HEK293 (cell line): ENCODE measurements at regions not wholly inside any gene's neighbourhood (a gene's known extent, or its start where the extent isn't known, plus 50 kb on each side); places are given as distances from the start of the nearest gene placed in this dataset.

Experiments
- CTCF ChIA-PET: fragments of 350-600 bp; formaldehyde crosslinking; extraction: SDS; loops from one replicate; lab custom pipeline; 2021; ENCODE audit warnings: antibody characterized with exemption; lab: Yijun Ruan, JAX
- POLR2A ChIA-PET: fragments of 300-600 bp; formaldehyde crosslinking; extraction: SDS; loops from one replicate; lab custom pipeline; 2020; ENCODE audit warnings: antibody characterized with exemption, inconsistent platforms; lab: Yijun Ruan, JAX
- H3K27ac ChIP-seq: fragments of 200-500 bp; sonication (Bioruptor generic); 2 replicates; pipeline ENCODE4 v1.5.1; 2014; ENCODE audit warnings: low read depth, low read length, control low read depth, inconsistent platforms; ENCODE audit errors: extremely low read depth
- H3K36me3 ChIP-seq, 2 experiments: fragments of 200-500 bp in 1 of 2; sonication (Bioruptor generic) in 1 of 2; 1 replicate in 1 of 2; 2 replicates in 1 of 2; pipeline ENCODE4 v1.5.1; 2014 to 2017; ENCODE audit warnings: inconsistent platforms in 2 of 2, low read length in 2 of 2; ENCODE audit not compliant: control insufficient read depth in 2 of 2, insufficient read depth in 1 of 2
- H3K4me1 ChIP-seq: fragments of 200-500 bp; sonication (Bioruptor generic); 2 replicates; pipeline ENCODE4 v1.5.1; 2014; ENCODE audit warnings: mild to moderate bottlenecking, low read length, inconsistent platforms; ENCODE audit not compliant: control insufficient read depth, insufficient read depth
- H3K4me3 ChIP-seq: 2 replicates; pipeline ENCODE4 v1.5.1; 2011; ENCODE audit warnings: low read depth, mild to moderate bottlenecking, control low read depth, low read length, moderate library complexity
- H3K9me3 ChIP-seq: fragments of 200-500 bp; sonication (Bioruptor generic); 2 replicates; pipeline ENCODE4 v1.5.1; 2014; ENCODE audit warnings: low read depth, low read length, inconsistent platforms; ENCODE audit not compliant: control insufficient read depth, insufficient read depth
- EGR2 ChIP-seq: fragments of 450-650 bp; formaldehyde crosslinking; IDR thresholded peaks from 2 replicates; pipeline ENCODE4 v1.5.1; 2016; ENCODE audit warnings: low read depth, missing biosample characterization, missing genetic modification characterization
- GLI4 ChIP-seq: fragments of 450-650 bp; formaldehyde crosslinking; IDR thresholded peaks from 2 replicates; pipeline ENCODE4 v1.5.1; 2016; ENCODE audit warnings: missing biosample characterization, missing genetic modification characterization
- GLIS1 ChIP-seq: fragments of 450-650 bp; formaldehyde crosslinking; IDR thresholded peaks from 2 replicates; pipeline ENCODE4 v1.5.1; 2016; ENCODE audit warnings: missing biosample characterization, missing genetic modification characterization
- GLIS2 ChIP-seq: fragments of 450-650 bp; formaldehyde crosslinking; IDR thresholded peaks from 2 replicates; pipeline ENCODE4 v1.5.1; 2016; ENCODE audit warnings: missing biosample characterization, missing genetic modification characterization
- KLF1 ChIP-seq: fragments of 450-650 bp; formaldehyde crosslinking; IDR thresholded peaks from 2 replicates; pipeline ENCODE4 v1.5.1; 2016; ENCODE audit warnings: missing biosample characterization, missing genetic modification characterization
- PRDM1 ChIP-seq: fragments of 450-650 bp; formaldehyde crosslinking; IDR thresholded peaks from 2 replicates; pipeline ENCODE4; 2016; ENCODE audit warnings: missing biosample characterization, missing genetic modification characterization
- ZBTB1 ChIP-seq: fragments of 450-650 bp; formaldehyde crosslinking; IDR thresholded peaks from 2 replicates; pipeline ENCODE4 v1.5.1; 2016; ENCODE audit warnings: missing biosample characterization, missing genetic modification characterization
- ZFP69B ChIP-seq: fragments of 450-650 bp; formaldehyde crosslinking; IDR thresholded peaks from 2 replicates; pipeline ENCODE4 v1.5.1; 2016; ENCODE audit warnings: missing biosample characterization, missing genetic modification characterization
- ZNF175 ChIP-seq: fragments of 450-650 bp; formaldehyde crosslinking; IDR thresholded peaks from 2 replicates; pipeline ENCODE4 v1.5.1; 2016; ENCODE audit warnings: missing biosample characterization, missing genetic modification characterization
- ZNF311 ChIP-seq: fragments of 450-650 bp; formaldehyde crosslinking; IDR thresholded peaks from 2 replicates; pipeline ENCODE4 v1.5.1; 2017; ENCODE audit warnings: missing biosample characterization, missing genetic modification characterization, borderline replicate concordance
- ZNF600 ChIP-seq: fragments of 450-650 bp; formaldehyde crosslinking; IDR thresholded peaks from 2 replicates; pipeline ENCODE4 v1.5.1; 2016; ENCODE audit warnings: missing biosample characterization, missing genetic modification characterization
- ZNF707 ChIP-seq: fragments of 450-650 bp; formaldehyde crosslinking; IDR thresholded peaks from 2 replicates; pipeline ENCODE4 v1.5.1; 2016; ENCODE audit warnings: missing biosample characterization, missing genetic modification characterization
- ZNF785 ChIP-seq: fragments of 450-650 bp; formaldehyde crosslinking; IDR thresholded peaks from 2 replicates; pipeline ENCODE4 v1.5.1; 2016; ENCODE audit warnings: missing biosample characterization, missing genetic modification characterization
- ZSCAN23 ChIP-seq: fragments of 450-650 bp; formaldehyde crosslinking; IDR thresholded peaks from 2 replicates; pipeline ENCODE4 v1.5.1; 2016; ENCODE audit warnings: missing biosample characterization, missing genetic modification characterization
- TF ChIP-seq, protein P1 (sequence below): fragments of 450-650 bp; formaldehyde crosslinking; IDR thresholded peaks from 2 replicates; pipeline ENCODE4 v1.5.1; 2016; ENCODE audit warnings: missing biosample characterization, missing genetic modification characterization
- TF ChIP-seq, protein P2 (sequence below): fragments of 450-650 bp; formaldehyde crosslinking; IDR thresholded peaks from 2 replicates; pipeline ENCODE4 v1.5.1; 2016; ENCODE audit warnings: missing biosample characterization, missing genetic modification characterization
- TF ChIP-seq, protein P3 (sequence below): IDR thresholded peaks from 2 replicates; pipeline ENCODE4 v1.6.1; 2011; ENCODE audit warnings: mild to moderate bottlenecking, low read depth, low read length, borderline replicate concordance
- TF ChIP-seq, protein P4 (sequence below): sonication (generic); formaldehyde crosslinking; IDR thresholded peaks from 2 replicates; pipeline ENCODE4 v1.8.1; 2022; ENCODE audit warnings: mild to moderate bottlenecking, moderate library complexity, missing genetic modification reagents
- TF ChIP-seq, protein P5 (sequence below): fragments of 450-650 bp; formaldehyde crosslinking; IDR thresholded peaks from 2 replicates; pipeline ENCODE4 v1.5.1; 2016; ENCODE audit warnings: missing biosample characterization, missing genetic modification characterization, borderline replicate concordance
- TF ChIP-seq, protein P6 (sequence below): fragments of 450-650 bp; formaldehyde crosslinking; IDR thresholded peaks from 2 replicates; pipeline ENCODE4 v1.5.1; 2016; ENCODE audit warnings: missing biosample characterization, missing genetic modification characterization
- TF ChIP-seq, protein P7 (sequence below): fragments of 450-650 bp; formaldehyde crosslinking; IDR thresholded peaks from 2 replicates; pipeline ENCODE4 v1.5.1; 2016; ENCODE audit warnings: missing biosample characterization, missing genetic modification characterization
- TF ChIP-seq, protein P8 (sequence below): fragments of 450-650 bp; formaldehyde crosslinking; IDR thresholded peaks from 2 replicates; pipeline ENCODE4 v1.5.1; 2016; ENCODE audit warnings: missing biosample characterization, missing genetic modification characterization

DNA sequence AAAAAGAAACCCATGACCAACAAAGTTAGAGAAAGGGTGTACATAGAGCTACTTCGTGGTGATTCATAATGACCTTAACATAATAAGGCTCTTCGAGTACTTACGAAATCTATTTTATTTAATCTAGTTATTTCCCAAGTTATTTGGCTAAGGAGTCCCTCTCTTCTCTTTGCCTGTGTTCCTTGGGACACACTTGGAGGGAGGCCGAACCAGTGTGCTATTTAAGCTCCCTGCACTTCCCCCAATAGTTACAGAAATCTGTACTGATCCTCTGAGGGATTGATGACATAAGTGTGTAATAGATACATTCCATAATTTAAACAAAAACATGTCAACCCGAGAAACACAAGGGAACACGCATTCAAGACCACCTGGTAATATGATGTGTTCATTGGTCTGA is 351.1 kb downstream of the GATA3 start (continued):
- TF ChIP-seq, protein P1, sequence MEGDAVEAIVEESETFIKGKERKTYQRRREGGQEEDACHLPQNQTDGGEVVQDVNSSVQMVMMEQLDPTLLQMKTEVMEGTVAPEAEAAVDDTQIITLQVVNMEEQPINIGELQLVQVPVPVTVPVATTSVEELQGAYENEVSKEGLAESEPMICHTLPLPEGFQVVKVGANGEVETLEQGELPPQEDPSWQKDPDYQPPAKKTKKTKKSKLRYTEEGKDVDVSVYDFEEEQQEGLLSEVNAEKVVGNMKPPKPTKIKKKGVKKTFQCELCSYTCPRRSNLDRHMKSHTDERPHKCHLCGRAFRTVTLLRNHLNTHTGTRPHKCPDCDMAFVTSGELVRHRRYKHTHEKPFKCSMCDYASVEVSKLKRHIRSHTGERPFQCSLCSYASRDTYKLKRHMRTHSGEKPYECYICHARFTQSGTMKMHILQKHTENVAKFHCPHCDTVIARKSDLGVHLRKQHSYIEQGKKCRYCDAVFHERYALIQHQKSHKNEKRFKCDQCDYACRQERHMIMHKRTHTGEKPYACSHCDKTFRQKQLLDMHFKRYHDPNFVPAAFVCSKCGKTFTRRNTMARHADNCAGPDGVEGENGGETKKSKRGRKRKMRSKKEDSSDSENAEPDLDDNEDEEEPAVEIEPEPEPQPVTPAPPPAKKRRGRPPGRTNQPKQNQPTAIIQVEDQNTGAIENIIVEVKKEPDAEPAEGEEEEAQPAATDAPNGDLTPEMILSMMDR (tag by site-specific recombination) = no peak
- no peak for TF ChIP-seq GLIS2 (tag by site-specific recombination)
- TF ChIP-seq GLI4 (tag by site-specific recombination) = no peak
- TF ChIP-seq KLF1 = no peak
- TF ChIP-seq, protein P2, sequence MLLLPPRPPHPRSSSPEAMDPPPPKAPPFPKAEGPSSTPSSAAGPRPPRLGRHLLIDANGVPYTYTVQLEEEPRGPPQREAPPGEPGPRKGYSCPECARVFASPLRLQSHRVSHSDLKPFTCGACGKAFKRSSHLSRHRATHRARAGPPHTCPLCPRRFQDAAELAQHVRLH (tag by site-specific recombination) = no peak
- no peak for TF ChIP-seq GLIS1
- TF ChIP-seq, protein P3, sequence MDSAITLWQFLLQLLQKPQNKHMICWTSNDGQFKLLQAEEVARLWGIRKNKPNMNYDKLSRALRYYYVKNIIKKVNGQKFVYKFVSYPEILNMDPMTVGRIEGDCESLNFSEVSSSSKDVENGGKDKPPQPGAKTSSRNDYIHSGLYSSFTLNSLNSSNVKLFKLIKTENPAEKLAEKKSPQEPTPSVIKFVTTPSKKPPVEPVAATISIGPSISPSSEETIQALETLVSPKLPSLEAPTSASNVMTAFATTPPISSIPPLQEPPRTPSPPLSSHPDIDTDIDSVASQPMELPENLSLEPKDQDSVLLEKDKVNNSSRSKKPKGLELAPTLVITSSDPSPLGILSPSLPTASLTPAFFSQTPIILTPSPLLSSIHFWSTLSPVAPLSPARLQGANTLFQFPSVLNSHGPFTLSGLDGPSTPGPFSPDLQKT = no peak
- TF ChIP-seq, protein P4, sequence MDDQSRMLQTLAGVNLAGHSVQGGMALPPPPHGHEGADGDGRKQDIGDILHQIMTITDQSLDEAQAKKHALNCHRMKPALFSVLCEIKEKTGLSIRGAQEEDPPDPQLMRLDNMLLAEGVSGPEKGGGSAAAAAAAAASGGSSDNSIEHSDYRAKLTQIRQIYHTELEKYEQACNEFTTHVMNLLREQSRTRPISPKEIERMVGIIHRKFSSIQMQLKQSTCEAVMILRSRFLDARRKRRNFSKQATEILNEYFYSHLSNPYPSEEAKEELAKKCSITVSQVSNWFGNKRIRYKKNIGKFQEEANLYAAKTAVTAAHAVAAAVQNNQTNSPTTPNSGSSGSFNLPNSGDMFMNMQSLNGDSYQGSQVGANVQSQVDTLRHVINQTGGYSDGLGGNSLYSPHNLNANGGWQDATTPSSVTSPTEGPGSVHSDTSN (CRISPR knock-in tag) = no peak
- TF ChIP-seq EGR2 = no peak

DNA sequence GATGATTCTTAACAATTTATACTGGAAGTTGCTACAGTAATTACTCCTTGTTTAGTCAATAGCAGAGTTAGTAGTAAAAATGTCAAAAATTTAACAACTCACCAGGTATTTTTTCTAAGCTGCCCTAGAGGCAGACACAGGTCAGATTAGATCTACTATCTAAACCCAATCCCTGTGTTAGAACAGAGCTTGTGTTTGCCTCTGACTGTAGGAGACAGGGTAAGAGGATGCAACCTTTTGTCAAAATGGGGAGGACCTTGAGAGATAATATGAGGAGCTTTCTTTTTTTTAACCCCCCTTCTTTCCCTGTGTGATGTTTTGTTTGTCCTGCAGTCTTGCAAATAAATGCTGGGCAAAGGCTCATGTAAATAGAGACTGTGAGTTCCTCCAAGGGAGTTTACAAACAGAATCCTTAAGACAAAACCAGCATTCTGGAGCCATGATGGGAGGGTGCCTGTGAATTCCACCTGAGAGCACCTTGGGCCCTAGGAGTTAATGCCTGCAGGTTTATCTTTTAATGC is 353.1 kb downstream of the GATA3 start:
- Histone ChIP-seq H3K9me3 (no peaks in the 10 kb centered on the region), H3K4me3 (no peak overlapping the region), H3K4me1 (peaks cover 5% of the 10 kb centered on the region; the same call in 1 of the 2 replicates), H3K36me3 (no peaks in the 10 kb centered on the region), H3K27ac (no peak overlapping the region)
- CTCF ChIA-PET = no interaction called here
- POLR2A ChIA-PET = no interaction called here
- TF ChIP-seq ZBTB1 (tag by site-specific recombination) = no peak
- no peak for TF ChIP-seq ZNF707 (tag by site-specific recombination)
- TF ChIP-seq, protein P5, sequence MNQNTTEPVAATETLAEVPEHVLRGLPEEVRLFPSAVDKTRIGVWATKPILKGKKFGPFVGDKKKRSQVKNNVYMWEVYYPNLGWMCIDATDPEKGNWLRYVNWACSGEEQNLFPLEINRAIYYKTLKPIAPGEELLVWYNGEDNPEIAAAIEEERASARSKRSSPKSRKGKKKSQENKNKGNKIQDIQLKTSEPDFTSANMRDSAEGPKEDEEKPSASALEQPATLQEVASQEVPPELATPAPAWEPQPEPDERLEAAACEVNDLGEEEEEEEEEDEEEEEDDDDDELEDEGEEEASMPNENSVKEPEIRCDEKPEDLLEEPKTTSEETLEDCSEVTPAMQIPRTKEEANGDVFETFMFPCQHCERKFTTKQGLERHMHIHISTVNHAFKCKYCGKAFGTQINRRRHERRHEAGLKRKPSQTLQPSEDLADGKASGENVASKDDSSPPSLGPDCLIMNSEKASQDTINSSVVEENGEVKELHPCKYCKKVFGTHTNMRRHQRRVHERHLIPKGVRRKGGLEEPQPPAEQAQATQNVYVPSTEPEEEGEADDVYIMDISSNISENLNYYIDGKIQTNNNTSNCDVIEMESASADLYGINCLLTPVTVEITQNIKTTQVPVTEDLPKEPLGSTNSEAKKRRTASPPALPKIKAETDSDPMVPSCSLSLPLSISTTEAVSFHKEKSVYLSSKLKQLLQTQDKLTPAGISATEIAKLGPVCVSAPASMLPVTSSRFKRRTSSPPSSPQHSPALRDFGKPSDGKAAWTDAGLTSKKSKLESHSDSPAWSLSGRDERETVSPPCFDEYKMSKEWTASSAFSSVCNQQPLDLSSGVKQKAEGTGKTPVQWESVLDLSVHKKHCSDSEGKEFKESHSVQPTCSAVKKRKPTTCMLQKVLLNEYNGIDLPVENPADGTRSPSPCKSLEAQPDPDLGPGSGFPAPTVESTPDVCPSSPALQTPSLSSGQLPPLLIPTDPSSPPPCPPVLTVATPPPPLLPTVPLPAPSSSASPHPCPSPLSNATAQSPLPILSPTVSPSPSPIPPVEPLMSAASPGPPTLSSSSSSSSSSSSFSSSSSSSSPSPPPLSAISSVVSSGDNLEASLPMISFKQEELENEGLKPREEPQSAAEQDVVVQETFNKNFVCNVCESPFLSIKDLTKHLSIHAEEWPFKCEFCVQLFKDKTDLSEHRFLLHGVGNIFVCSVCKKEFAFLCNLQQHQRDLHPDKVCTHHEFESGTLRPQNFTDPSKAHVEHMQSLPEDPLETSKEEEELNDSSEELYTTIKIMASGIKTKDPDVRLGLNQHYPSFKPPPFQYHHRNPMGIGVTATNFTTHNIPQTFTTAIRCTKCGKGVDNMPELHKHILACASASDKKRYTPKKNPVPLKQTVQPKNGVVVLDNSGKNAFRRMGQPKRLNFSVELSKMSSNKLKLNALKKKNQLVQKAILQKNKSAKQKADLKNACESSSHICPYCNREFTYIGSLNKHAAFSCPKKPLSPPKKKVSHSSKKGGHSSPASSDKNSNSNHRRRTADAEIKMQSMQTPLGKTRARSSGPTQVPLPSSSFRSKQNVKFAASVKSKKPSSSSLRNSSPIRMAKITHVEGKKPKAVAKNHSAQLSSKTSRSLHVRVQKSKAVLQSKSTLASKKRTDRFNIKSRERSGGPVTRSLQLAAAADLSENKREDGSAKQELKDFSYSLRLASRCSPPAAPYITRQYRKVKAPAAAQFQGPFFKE = no peak
- TF ChIP-seq ZSCAN23 (tag by site-specific recombination) = no peak
- TF ChIP-seq ZNF311 (tag by site-specific recombination) = no peak
- TF ChIP-seq, protein P6, sequence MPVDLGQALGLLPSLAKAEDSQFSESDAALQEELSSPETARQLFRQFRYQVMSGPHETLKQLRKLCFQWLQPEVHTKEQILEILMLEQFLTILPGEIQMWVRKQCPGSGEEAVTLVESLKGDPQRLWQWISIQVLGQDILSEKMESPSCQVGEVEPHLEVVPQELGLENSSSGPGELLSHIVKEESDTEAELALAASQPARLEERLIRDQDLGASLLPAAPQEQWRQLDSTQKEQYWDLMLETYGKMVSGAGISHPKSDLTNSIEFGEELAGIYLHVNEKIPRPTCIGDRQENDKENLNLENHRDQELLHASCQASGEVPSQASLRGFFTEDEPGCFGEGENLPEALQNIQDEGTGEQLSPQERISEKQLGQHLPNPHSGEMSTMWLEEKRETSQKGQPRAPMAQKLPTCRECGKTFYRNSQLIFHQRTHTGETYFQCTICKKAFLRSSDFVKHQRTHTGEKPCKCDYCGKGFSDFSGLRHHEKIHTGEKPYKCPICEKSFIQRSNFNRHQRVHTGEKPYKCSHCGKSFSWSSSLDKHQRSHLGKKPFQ (tag by site-specific recombination) = no peak
- no peak for TF ChIP-seq ZNF175 (tag by site-specific recombination)
- no peak for TF ChIP-seq PRDM1 (tag by site-specific recombination)
- TF ChIP-seq ZNF785 (tag by site-specific recombination) = no peak
- TF ChIP-seq, protein P7, sequence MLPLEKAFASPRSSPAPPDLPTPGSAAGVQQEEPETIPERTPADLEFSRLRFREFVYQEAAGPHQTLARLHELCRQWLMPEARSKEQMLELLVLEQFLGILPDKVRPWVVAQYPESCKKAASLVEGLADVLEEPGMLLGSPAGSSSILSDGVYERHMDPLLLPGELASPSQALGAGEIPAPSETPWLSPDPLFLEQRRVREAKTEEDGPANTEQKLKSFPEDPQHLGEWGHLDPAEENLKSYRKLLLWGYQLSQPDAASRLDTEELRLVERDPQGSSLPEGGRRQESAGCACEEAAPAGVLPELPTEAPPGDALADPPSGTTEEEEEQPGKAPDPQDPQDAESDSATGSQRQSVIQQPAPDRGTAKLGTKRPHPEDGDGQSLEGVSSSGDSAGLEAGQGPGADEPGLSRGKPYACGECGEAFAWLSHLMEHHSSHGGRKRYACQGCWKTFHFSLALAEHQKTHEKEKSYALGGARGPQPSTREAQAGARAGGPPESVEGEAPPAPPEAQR (tag by site-specific recombination) = no peak
- TF ChIP-seq, protein P8, sequence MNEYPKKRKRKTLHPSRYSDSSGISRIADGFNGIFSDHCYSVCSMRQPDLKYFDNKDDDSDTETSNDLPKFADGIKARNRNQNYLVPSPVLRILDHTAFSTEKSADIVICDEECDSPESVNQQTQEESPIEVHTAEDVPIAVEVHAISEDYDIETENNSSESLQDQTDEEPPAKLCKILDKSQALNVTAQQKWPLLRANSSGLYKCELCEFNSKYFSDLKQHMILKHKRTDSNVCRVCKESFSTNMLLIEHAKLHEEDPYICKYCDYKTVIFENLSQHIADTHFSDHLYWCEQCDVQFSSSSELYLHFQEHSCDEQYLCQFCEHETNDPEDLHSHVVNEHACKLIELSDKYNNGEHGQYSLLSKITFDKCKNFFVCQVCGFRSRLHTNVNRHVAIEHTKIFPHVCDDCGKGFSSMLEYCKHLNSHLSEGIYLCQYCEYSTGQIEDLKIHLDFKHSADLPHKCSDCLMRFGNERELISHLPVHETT (tag by site-specific recombination) = no peak
- no peak for TF ChIP-seq ZFP69B (tag by site-specific recombination)
- TF ChIP-seq, protein P2 (tag by site-specific recombination) = no peak
- no peak for TF ChIP-seq ZNF600 (tag by site-specific recombination)
